ENCODE measurements at regions not wholly inside any gene's neighbourhood (a gene's known extent, or its start where the extent isn't known, plus 50 kb on each side); places are given as distances from the start of the nearest gene placed in this dataset.

DNA sequence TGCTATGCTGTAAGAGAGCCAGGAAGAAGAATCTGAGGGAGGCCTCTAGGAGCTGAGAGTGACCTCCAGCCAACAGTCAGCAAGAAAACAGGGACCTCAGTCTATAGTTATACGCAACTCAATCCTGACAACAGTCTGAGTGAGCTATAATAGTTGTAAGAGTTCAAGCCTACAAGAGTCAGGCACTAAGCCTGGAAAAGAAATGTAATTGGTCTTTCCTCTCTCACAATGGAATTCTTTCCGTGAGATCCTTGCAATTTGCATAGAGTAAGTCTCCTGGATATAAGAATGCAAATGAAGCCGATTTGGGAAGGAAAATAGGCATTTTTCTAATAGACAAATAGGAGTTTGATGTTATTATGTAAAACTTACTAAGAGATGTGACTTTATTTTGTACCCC, 1332.6 kb upstream of the CELF4 start:
- DNase-seq: no peak

DNA sequence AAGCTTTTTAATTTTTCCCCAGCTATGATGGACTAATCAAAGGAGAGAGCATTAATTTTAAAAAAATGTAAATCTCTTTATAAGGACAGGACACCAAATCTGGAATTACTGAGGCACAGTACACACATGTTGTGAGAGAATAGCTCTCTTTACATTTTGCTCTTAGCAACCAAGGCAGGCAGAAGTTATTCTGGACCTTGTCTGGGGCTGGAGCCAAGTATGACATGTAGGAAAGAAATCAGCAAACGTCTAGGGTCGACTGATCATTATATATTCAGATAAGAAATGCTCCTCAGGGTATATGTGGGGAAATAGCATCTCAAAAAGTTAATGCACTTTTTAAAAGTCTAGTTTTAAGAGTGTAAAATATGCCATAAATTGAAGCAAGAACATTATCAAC, 1330.0 kb upstream of the CELF4 start:
- DNase-seq: no peak

DNA sequence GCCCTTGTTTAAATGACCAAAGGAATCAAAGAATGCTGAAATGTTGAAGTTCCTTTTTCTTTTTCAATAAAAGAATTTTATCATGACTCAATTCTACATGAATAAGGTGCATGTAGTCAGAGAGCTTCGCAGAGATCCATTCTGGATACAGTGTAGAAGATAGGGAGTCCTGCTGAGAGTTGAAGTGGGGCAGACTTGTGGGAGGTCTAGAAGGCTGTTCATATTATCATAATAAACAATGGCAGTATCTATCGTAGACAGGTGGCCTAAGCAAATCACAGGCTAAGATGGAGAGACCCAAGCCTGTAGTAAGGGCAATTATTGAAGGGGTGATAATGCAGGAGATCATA, 1322.0 kb upstream of the CELF4 start:
- DNase-seq: peak; percentile 7

DNA sequence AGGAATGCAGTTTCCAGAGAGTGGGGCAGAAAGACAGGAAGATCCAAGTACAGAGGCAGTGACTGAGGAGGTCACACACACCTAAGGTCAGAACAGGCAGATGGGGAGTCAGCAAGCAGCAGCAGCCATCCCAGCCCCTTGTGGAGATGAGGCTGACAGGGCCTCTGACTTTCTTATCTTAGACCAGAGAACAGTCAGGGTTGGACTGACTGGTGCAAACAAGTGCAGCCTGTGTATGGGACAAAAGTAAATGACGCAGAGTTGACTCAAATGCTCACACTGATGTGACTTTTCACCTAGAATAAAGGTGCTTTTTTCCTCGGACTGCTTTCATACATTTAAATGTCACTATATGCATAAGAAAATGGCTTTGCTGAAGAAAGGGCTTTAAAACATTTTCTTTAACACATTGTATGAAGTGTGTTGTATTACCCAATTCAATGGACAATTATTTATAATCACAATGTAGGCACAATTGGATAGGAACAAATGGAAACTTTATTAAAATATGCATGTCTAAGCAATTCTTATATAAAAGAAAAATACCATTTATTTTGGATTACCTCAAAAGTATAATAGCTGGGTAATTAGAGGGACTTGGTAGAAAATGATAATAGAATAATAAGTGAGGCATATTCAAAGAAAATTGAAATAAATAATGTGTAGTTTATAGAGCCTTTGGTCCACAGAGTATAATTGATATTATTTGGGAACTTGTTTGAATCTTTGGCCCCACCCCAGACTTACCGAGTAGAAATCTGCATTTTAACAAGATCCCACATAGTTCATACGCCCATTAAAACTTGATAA, 1321.5 kb upstream of the CELF4 start:
- DNase-seq: no peak

DNA sequence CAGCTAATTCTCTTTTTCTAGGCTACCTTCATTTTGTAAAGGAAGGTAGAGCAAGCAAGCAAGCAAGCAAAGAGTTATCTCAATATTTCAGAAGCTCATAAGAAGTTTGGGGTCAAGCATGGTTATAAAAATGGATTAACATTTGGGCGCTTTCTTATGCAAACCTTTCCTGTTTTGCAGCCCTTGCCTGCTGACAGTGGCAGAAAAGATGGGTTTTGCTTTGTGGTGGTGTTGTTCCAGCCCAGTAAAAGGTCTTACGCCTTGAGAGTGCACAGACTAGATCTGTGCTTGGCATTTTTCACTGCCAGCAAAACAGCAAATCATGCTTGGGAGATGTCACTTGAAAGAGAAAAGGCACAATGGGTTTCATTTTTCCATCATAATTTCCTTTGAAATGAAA, 1320.6 kb upstream of the CELF4 start:
- DNase-seq: no peak

DNA sequence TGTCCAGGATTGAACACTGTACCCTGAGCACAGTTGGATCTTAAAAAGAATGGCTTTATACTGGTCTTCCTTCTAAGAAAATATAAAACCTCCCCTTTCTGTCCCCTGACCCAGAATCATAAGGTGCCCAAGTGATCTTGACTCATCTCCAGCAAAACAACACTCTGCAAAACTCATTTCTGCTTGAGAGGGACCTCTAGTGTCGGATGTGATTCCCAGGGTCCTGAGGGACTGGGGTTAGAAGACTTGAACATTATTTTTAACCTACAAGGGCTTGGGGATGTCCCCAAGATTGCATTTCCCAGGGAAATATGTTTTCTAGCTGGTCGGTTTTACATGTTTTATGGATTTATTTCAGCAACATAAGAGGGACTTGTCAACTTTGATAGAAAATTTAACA, 1318.5 kb upstream of the CELF4 start:
- DNase-seq: no peak

DNA sequence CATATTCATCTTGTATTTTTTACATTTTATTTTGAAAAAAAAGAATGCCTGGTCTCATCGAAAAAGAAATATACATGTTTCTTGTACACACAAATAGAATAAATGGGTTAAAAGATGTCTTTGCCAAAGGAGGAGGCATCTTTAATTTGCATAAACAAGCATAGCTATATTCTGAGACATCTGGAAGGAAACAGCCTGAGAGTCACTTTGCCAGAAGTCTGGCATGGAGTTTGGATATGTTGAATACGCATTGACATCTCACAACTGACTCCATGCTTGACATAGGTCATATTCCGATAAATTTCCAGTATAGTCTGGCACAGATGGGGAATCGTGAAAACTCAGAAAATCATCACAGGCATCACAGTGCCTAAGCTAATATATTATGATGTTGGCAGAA, 1317.5 kb upstream of the CELF4 start:
- DNase-seq: no peak

DNA sequence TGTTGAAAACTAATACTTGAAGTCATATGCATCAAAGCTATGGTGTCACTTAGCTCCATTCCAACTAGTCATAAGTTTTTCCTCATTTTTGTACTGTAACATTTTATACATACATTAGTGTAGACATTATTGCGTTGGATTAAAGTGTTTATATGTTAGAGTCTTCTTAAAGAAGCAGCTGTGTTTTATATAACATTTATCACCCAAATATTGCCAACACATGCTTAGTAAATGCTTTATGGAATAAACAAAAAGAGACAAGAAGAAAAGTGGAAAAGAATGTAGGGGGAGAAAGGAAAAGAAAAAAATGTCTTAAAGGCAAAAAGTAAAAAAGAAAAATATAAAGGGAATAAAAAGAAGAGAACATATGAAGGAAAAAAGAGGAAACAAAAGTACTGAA, 1314.3 kb upstream of the CELF4 start:
- DNase-seq: no peak

DNA sequence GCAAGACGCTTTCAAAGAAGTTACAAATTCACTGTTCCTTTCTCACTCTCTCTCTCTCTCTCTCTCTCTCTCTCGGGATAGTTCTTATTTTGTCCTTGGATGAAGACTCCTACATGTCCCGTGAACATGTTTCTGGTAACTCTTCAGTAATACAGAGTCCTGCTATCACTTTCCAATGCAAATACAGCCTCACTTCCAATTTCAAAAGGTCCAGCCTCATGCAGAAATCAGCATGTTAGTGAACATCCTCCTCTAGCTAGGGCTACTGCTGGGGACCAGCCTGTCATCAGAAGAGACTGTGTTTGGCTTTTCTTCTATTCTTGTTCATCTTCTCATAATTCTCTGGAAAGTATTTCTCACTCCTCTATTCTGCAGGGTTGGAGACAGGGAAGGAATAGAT, 1306.7 kb upstream of the CELF4 start:
- DNase-seq: no peak

DNA sequence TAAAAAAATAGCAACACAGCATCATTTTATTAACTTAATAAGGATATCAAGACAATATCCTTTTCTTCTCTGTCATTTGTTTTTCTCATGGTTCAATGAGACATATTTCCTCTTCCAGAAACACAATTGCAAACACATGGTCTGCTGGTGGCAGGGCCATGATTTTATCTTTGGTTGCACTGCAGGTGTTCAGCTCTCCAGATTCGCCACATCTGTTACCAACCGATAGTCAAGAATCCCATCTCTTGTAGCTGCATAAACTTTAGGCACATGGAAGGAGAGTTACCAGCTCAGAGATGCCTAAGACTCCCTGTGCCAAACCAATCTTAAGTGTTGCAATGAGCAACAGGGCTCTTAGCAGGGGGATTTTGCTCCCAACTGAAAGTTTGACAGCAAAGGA, 1303.2 kb upstream of the CELF4 start:
- peak; percentile 8 for DNase-seq

DNA sequence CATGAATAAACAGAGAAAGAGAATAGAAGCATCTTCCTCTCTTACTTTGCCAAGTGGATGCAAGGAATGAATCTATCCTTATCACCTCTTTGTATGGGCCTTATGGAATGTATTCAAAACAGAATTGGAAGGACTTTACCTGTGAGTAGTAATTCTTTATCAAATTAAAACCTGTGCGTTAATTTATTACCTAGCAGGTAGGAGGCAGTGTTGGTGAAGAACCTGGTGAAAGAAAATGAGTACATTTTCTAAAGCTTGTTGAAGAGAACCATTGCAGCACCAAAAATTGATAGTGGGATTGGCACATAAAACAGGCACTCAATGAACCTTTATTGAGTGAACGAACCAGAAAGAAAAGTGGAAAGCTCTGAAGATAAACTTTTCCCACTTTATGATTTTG, 1302.1 kb upstream of the CELF4 start:
- DNase-seq: no peak

DNA sequence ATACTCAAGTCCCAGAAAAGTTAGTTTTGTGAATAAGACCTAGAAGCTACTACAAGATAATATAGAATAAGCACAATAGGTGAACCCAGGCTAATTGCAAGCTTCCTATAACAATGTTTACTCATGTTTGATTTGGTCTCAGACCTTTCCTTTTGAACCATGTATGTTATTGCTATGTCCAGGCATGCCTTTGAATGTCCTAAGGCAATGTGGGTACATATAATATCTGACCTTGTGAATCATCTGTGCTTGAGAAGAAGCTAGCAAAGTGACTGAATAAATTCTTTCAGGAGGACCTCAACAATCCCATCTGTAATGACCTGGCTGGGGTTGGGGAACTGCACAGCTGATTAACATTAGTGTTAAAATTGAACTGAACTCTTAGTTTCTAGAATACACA, 1285.9 kb upstream of the CELF4 start:
- DNase-seq: no peak

DNA sequence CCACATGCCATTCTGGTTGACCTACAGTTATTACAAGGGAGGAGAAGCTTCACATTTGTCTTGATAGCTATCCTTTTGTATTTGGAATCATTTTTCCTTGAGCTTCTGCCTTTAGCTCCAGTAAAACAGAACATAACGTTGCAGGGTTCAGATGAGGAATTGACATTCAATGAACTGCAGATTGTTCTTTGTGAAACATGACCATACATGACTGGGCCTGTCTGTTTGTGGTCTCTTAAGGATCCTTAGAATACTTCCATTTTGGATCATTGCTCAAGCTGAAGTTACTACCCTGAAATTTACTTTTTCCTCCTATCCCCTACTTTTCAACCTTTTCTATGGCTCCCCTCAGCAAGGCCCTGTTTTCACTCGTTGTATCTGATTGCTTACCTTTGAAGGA, 1281.7 kb upstream of the CELF4 start:
- DNase-seq: no peak

DNA sequence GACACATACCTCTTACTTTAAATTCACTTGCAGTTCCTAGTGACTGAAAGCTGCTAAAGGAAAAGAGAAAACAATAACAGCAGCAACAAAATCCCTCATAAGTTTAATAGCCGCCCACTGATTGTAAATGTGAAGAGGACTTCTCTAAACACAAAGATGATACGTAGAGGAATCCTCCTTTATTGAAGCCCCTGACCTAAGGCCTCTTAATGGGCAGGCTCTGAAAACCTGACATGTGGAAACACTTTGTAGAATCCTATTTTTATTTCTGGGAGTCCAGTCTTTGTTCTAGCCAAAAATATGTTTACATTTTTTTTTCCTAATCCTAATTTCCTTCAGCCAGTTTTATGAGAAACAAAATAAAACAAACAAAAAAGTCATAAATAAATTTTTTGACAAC, 1277.7 kb upstream of the CELF4 start:
- DNase-seq: no peak

DNA sequence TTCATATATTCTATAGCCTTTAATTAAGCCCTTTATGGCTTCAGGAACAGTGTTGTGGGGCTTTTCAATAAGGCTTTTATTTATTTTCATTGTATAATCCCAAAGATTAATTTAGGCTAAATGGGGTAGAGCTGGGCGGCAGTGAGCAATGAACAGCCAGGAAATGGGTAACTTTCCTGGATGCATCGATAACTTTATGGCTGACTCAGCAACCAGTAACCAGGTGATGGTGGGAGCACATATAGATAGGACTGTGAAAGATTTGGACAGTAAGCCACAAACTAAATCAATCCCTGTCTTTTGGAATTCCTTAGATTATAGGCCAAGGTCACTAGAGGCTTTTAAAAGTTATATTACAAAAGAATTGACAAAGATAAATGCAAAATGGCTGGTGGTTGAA, 1260.6 kb upstream of the CELF4 start:
- DNase-seq: no peak

DNA sequence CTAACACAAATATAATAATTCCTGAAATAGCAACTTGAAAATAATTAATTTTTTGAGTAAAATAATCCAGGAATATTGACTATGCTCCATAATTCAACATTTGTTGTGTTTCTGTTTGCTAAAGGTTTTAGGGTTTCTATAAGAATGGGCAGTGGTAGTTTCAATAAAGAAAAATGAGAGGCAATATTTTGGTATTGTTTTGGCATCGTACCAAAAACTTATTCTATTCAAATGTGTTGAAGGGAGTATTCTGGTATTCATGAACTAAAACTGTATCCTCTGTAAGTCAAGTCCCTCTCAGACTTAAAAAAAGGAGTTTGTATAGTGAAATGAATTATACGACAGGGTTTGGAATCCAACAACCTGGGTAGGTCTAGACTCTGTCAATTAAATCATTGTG, 1245.6 kb upstream of the CELF4 start:
- DNase-seq: no peak

DNA sequence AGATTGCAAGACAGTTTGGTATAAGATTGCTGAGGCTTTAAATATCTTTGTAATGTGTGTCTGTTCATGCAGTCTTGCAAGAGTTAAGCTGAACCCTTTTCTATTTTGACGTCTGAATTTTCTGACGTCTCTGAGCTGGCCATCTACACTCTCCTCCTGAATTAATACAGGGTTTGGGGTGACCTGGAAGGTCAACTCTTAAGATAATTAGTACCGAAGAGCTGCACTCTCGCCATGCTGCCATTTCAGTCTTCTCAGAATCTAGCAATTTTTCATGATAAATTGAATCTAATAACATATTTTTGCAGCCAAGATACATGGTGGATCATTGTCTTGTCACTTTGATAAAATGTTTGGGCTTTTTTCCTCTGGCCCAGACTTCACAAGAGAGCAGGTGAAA, 1245.2 kb upstream of the CELF4 start:
- DNase-seq: no peak

DNA sequence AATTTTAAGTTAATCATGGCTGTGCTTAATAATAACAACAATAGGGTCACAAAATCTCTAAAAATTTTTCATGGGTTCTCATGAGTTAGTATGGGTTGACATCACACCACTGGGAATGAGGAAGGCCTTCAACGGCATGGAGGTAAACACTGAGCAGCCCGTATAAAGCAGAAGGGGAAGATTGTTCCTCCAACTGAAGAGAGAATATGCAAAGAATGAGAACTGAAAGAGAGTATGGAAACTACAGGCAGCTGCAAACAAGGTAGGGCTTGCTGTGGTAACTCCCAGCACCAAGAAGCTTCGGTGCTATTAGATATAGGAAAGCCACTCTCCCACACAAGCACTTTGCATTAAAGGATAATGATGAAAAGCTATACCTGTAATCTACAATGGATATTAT, 1242.3 kb upstream of the CELF4 start:
- DNase-seq: no peak

DNA sequence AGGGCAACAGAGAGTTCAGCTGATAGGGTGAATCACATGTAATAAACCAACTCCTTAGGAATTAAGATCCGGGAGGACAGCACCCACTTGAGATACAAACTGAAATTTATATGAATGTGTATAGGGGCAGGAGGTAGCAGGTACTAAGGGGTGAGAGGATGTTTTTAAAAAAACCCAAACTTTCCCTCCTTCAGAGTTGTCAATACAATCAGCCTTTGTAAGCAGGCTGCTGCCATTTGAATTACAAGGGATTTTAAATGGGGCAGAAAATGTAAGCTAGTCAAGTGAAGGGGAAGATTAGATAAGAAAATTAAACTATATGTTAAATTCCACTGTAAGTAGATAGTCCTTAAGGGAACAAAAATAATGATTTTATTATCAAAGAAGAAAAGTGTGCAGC, 1239.7 kb upstream of the CELF4 start:
- DNase-seq: no peak

DNA sequence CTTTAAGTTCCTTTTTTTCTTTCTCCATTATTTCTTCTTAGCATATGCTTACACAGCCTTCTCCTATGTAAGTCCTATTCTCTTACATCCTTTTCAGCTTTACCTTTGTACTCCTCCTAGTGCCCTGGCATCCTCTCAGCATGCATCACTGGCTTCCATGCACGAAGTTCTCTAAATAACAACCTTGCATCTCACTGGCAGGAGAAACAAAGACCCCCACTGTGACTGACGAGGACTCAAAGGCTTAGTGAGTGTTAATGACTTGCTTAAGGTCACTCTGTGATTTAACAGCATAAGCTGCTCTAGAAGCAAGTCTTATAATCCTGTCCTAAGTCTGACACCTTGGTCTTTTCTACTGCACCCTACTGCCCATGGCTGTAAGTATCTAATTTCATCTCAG, 1236.0 kb upstream of the CELF4 start:
- DNase-seq: no peak

DNA sequence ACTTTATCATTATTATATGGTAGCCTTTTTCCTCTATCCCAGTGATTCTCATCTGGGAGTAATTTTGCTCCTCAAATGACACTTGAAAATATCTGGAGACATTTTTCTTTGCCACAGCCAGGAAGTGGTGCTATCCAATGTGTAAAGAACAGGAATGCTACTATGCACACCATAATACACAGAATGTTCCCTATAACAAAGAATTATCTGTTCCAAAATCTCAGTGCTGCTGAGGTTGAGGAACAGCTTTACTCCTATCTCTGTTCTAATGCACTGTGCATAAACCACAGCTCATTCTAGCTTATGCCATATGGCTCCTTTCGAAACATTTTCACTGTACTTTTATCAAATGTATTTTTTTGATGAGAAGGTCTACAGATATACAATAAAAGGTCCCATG, 1231.2 kb upstream of the CELF4 start:
- DNase-seq: no peak

DNA sequence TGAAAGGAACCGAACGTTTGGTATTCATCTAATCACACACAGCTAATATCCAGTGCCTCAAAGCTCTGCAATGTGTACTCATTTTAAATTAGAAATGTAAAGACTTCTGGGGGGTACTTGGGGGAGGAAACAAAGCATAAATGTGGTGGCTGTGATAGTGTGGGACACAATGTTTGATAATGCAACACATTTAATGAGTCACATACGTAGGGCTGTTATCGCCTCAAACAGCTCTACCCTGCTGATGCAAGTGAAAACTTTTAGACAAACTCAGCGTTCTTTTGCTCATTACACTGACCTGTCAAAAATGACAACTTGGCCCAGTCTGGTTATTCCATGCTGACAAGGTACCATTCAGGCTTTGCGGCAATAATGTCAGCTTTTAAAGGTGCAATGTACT, 1227.1 kb upstream of the CELF4 start:
- DNase-seq: no peak

DNA sequence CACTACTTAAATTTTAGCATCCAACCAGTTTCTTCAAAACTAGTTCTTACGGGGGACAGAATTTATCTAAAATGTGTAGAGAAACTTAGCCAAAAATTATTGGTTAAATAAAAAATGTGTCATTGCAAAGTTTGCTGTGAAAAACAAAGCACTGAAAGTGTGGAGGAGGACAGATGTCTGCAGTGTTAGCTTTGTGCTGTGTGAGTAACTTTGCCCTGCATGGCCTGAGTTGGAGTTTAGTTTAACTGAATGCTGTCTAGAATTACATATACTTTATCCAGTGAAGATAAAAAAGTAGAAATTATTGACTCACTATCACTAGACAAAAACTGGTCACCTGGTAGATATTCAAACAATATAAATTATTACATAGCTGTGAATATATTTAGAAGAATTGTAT, 1225.2 kb upstream of the CELF4 start:
- DNase-seq: no peak

DNA sequence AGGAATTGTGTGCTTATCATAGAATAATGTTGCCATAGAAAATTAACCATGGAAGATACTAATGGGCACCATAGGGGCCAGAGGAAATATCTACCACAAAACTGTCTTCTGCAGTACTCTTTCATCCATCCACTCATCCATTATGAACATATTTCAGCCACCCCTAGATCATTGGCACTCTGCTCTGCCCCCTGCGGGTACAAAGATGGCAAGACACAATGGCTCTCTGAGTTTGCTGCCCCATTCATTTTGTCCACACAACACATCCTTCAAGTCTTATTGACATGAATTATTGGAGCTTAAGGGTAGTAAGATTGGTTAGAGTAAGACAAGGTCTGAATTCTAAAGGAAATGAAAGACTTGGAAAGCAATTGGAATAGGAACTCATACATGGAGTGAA, 1224.7 kb upstream of the CELF4 start:
- DNase-seq: no peak

DNA sequence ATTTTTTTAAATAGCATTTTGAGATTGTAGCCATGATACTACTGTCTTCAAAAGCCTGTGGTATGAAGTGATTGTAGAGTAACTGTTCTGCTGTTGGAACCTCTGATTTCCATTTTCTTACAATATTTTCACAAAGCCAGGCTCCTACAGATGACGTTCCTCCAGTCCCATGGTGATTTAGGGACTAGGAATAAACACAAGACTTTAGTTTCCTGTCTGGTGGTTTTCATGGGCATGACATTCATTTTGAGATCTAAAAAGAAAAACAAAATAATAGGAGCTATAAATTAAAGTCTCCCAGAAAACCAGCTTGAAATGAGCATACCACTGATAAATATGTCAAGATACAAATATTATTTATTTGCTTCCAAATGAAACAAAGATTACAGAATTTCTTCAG, 1223.5 kb upstream of the CELF4 start:
- DNase-seq: no peak

DNA sequence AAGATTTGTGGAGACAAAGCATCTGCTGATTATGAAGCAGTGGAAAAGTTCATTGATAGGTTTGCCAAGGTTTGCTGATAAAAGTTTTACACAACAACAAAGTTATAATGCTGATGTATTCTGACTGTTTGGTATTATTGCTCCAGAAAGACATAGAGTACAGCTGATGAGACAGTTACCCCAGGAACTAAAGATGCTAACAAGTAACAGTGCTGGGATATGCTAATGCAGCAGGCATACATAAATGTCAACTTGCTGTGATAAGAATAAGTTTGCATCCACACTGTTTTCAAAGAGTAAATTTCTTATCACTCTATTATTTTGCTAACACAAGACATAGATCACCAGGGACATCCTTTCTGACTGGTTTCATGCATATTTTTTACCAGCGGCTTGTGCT, 1221.3 kb upstream of the CELF4 start:
- no peak for DNase-seq

Measured in NCI-H146 (cell line).